Activated CD4-positive, alpha-beta T cell treated with anti-CD3 and anti-CD28 coated beads, Interleukin-10, Interleukin-2, amounts not matched to agents 100 ng/mL and 50 ng/mL, durations not matched to agents 16 hours and 8 hours (primary cell): ENCODE measurements at regions not wholly inside any gene's neighbourhood (a gene's known extent, or its start where the extent isn't known, plus 50 kb on each side); places are given as distances from the start of the nearest gene placed in this dataset.

Experiments
- DNase-seq: peaks from one replicate; pipeline ENCODE4 v3.0.0-alpha.2; 2020

- DNase-seq: no peak
Measured at GRCh38 chr2:47264686-47265085, 88.4 kb upstream of the CALM2 start.

- no peak for DNase-seq
Measured at GRCh38 chr2:47264143-47264542, 87.8 kb upstream of the CALM2 start.

GRCh38 chr2:47262657-47263056 lies 86.3 kb upstream of the CALM2 start:
- DNase-seq: no peak

GRCh38 chr2:47260971-47261370 lies 84.7 kb upstream of the CALM2 start:
- DNase-seq: no peak

DNA sequence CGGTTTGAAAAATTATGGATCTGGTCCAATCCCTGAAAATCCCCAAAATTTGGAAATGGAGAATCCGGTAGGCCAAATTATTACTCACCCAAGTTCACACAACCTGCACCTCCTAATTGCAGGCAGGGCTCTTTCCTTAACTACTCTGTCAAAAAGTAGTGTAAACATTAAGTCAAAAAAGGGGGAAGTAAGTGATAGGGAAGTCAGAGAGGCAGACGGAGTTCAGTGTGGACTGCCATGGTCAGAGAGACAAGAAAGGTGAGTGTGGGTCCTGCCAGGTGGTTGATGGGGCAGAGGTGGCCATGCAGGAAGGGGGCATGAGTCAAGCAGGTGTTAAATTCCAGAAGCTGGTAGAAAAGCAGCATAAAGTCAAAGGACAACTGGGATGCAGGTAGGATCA lies 83.5 kb upstream of the CALM2 start:
- no peak for DNase-seq

- DNase-seq: no peak
Measured at GRCh38 chr2:47257946-47258348, 81.6 kb upstream of the CALM2 start.

- no peak for DNase-seq
Measured at GRCh38 chr2:47256416-47257087, 80.2 kb upstream of the CALM2 start.

GRCh38 chr2:47255794-47256193 lies 79.5 kb upstream of the CALM2 start:
- no peak for DNase-seq

DNA sequence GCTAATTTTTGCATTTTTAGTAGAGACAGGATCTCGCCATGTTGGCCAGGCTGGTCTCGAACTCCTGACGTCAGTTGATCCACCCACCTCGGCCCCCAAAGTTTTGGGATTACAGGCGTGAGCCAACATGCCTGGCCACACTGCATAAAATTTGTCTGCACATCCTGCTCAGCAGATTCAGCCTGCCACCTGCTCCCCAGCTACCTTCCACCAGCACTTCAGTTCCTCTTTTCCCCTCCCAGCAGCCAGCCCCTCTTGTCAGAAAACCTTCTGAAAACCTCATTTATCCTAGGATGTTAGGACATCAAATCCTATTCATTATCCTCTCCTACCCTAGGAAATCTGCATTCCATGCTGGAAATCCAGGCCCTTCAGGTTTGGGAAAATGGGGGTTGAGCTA lies 78.2 kb upstream of the CALM2 start:
- no peak for DNase-seq

DNA sequence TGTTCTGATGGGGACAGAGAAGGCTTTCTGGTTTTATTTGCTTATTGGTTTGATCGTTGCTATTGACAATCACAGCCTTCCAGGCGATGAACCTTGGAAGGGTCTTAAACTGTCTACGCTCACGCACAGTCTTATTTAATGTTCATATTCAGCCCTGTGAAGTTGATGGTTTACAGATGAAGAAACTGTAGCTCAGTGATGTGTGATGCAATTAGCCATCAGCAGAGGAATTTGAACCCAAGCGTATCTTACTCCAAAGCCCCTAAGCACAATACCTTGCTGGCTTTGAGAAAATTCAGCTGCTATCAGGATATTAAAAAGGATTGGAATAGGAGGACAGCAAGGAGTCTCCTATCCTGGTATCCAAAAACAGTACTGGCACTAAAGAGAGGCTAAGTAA lies 77.1 kb upstream of the CALM2 start:
- no peak for DNase-seq

DNA sequence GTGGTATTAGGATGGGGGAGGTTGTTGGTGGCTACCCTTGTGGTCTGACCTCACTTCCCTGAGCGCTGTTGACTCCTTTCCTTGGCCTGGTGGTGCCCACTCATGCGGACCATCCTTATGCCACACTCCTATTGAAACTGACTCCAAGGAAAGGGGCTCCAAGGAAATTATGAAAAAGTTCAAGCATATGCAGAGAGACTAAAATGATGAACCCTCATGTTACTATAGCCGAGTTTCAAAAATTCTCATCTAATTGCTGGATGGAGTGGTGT lies 75.0 kb upstream of the CALM2 start:
- DNase-seq: no peak

- DNase-seq: no peak
Measured at GRCh38 chr2:47250586-47251403, 74.5 kb upstream of the CALM2 start.

GRCh38 chr2:47249931-47250330 lies 73.6 kb upstream of the CALM2 start:
- DNase-seq: no peak

GRCh38 chr2:47249157-47249900 lies 73.0 kb upstream of the CALM2 start:
- no peak for DNase-seq

- DNase-seq: no peak
Measured at GRCh38 chr2:47243596-47244323, 67.4 kb upstream of the CALM2 start.

- DNase-seq: no peak
Measured at GRCh38 chr2:47241715-47242114, 65.4 kb upstream of the CALM2 start.

DNA sequence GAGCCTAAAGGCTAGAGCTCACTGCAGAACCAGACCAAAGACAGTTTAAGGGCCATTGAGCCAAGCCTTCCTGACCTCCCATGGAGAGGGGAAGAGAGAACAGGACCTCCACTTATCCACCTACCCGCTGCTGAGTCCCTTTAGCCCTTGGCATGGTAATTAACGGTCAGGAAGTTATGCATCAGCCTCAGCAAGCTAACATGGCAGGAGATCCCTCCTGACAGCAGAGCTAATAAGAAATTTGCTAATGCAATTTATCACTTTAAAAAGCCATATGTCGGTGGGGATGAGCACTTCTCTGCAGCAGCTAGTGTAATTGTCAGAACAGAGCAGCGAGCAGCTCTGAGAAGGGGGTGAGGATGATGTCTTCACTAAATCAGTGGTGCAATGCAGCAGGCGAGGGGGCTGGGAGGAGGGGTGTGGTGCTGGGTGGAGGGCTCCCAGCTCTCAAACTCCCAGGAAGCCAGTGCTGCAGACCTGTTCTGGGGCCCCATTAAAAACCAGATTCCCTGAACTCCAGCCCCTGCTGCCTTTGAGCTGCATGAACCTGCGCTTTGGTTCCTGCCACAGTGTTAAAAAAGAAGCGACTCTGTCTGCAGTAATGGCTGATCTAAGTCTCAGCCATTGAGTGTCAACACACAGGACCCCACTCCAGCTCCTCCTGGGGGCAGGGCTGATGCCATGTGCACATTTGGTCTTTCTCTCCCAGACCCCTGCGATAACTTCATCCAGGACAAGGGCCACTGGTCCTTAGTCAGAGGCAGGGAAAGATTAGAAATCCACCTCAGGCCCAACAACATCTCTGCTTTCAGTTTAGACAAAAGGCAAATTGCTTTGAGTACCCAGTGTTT lies 63.0 kb upstream of the CALM2 start:
- DNase-seq: no peak

GRCh38 chr2:47238638-47239037 lies 62.3 kb upstream of the CALM2 start:
- no peak for DNase-seq

DNA sequence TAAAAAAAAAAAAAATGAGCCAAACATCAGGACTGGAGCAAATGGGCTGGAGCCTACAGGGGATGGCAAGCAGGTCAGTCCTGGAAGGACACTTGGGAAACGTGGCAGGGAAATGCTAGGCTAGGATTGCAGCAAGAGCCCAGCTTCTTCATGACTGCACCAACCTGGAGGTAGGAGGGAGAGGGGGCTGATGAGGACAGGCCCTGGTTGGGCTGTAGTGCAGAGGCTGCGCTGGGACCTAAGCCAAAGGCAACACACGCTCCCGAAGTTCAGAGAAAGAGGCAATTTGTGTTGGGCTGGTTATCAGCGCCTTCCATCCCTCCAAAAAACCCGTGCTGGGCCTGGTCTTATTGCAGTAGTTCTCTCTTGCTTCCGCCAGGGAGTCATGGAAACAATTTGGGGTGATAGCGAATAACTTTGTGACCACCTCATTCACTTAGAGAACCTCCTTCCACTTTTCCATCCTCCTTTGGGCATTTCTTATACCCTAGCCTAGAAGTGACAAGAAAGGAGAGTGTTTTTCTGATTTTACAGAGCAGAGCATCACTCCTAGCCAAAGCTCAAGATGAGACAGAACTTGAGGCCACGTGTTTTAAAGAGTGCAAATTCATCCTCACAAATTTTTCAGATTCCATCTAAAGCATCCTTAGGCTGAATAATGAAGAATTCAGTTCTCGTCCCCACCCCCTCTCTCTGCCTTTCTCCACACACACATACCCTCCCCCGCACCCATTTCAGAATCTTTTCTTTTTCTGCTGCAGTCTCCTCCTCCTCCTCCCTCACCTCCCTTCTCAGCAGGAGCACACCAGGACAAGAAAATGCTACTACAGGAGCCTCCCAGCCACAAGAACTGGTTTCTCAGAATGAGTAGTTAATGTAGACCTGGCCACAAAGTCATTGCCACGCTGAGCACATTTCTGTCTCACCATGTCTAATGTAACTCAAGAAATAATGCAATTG lies 61.3 kb upstream of the CALM2 start:
- peak; percentile 59 for DNase-seq

DNA sequence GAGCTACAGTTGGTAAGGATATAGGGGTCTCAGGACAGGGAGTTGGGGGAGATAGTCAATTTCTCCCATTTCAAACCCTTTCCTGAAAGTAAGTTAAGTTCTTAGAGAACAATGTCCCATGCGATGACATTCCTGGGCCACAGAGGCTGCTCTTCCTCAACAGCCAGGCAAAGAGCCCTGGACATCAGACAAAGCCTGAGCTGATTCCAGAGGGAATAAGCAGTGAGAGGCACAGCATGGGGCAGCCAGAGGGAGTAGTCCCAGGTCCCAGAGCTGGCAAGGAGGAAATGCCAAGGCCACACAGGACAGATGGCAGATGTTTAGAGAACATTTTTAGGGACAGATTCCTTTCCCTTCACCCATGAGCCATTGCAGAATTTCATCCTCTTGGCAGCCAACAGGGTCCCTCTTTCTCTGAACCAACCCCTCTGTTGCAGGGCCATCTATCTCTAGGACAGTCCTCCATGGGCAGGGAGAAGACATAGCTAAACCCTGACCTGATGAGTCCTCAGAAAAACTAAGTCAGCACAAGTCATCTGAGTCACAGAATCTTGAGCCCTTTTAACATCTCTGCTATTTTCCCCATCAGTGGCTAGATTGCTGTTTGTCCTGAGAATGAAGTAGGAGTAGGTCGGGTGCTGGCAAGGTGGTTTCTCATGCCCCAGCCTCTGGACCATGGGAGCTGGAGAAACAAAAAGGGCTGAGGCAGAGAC lies 60.3 kb upstream of the CALM2 start:
- no peak for DNase-seq

- DNase-seq: no peak
Measured at GRCh38 chr2:47235132-47235531, 58.8 kb upstream of the CALM2 start.
